H1 (cell line): ENCODE measurements at regions not wholly inside any gene's neighbourhood (a gene's known extent, or its start where the extent isn't known, plus 50 kb on each side); places are given as distances from the start of the nearest gene placed in this dataset.

ENCODE experiments used
- CTCF ChIA-PET: fragments of 300-600 bp; sonication (Branson Sonifier 250); formaldehyde crosslinking; loops from one replicate; lab custom pipeline; 2021; ENCODE audit not compliant: partially characterized antibody; lab: Charles Lee
- POLR2A ChIA-PET: fragments of 300-600 bp; sonication (Branson Sonifier 250); formaldehyde crosslinking; loops from one replicate; lab custom pipeline; 2021; ENCODE audit warnings: inconsistent platforms; ENCODE audit not compliant: partially characterized antibody; lab: Charles Lee
- DNase-seq, 2 experiments: peaks; one replicate each; pipeline versions ENCODE4 v3.0.0 to v3.0.0-alpha.2; 2010 to 2022; ENCODE audit warnings: low spot score in 2 of 2, low read depth in 1 of 2, mixed read lengths in 1 of 2
- FAIRE-seq: peaks from 2 replicates; lab custom pipeline; 2011; peaks lifted over from hg19 to GRCh38; lab: Jason Lieb, UNC
- H2AFZ ChIP-seq: 2 replicates; pipeline ENCODE4 v1.8.1; 2012; ENCODE audit warnings: low read length, inconsistent platforms
- H2AK5ac ChIP-seq: 2 replicates; pipeline ENCODE4 v1.6.1; 2013; ENCODE audit warnings: low read depth, low read length
- H2BK120ac ChIP-seq: replicated peaks from 2 replicates; pipeline ENCODE3; 2013; ENCODE audit warnings: low read depth, low read length, inconsistent platforms
- H2BK12ac ChIP-seq: 2 replicates; pipeline ENCODE4 v1.6.1; 2013; ENCODE audit warnings: low read depth, low read length
- H2BK15ac ChIP-seq: 2 replicates; pipeline ENCODE4 v1.6.1; 2013; ENCODE audit warnings: low read length
- H2BK20ac ChIP-seq: 2 replicates; pipeline ENCODE4 v1.6.1; 2013; ENCODE audit warnings: low read length
- H2BK5ac ChIP-seq: 2 replicates; pipeline ENCODE4 v1.6.1; 2013; ENCODE audit warnings: low read depth, low read length
- H3K14ac ChIP-seq: 2 replicates; pipeline ENCODE4 v1.6.1; 2013; ENCODE audit warnings: inconsistent platforms; ENCODE audit not compliant: insufficient read length
- H3K18ac ChIP-seq: 2 replicates; pipeline ENCODE4 v1.6.1; 2013; ENCODE audit warnings: low read length; ENCODE audit errors: extremely low read depth
- H3K23ac ChIP-seq: 2 replicates; pipeline ENCODE4 v1.6.1; 2013; ENCODE audit warnings: inconsistent platforms; ENCODE audit not compliant: insufficient read length
- H3K23me2 ChIP-seq: 2 replicates; pipeline ENCODE4 v1.6.1; 2013; ENCODE audit warnings: low read depth, low read length
- H3K27ac ChIP-seq: 2 replicates; pipeline ENCODE4 v1.6.1; 2011; ENCODE audit warnings: low read depth, low read length, inconsistent platforms
- H3K27me3 ChIP-seq, 4 experiments: replicated peaks in 1 of 4; 1 replicate in 1 of 4; 2 replicates in 3 of 4; pipeline versions ENCODE4 v1.6.1 to v1.8.1; 2011 to 2013; ENCODE audit warnings: low read length in 3 of 4, mild to moderate bottlenecking in 3 of 4, inconsistent platforms in 2 of 4, mixed read lengths in 2 of 4, moderate library complexity in 1 of 4; ENCODE audit not compliant: control insufficient read depth in 3 of 4, insufficient read depth in 3 of 4; ENCODE audit errors: extremely low read depth in 1 of 4
- H3K36me3 ChIP-seq, 4 experiments: 2 replicates each; pipeline versions ENCODE4 v1.6.1 to v1.8.1; 2011 to 2013; ENCODE audit warnings: mild to moderate bottlenecking in 4 of 4, low read length in 3 of 4, moderate library complexity in 2 of 4, control low read depth in 1 of 4, inconsistent platforms in 1 of 4; ENCODE audit not compliant: insufficient read depth in 4 of 4, control insufficient read depth in 2 of 4
- H3K4ac ChIP-seq: replicated peaks from 2 replicates; pipeline ENCODE3; 2013; ENCODE audit warnings: low read length, low read depth, mixed read lengths, inconsistent platforms; ENCODE audit not compliant: insufficient read length
- H3K4me1 ChIP-seq, 4 experiments: replicated peaks in 1 of 4; 1 replicate in 1 of 4; 2 replicates in 3 of 4; pipeline versions ENCODE4 v1.6.1 to v1.8.1; 2011 to 2013; ENCODE audit warnings: low read length in 3 of 4, inconsistent platforms in 2 of 4, mixed read lengths in 1 of 4; ENCODE audit not compliant: insufficient read depth in 4 of 4, control insufficient read depth in 3 of 4
- H3K4me2 ChIP-seq, 2 experiments: 2 replicates each; pipeline versions ENCODE4 v1.6.1 to v1.8.1; 2011 to 2013; ENCODE audit warnings: low read depth in 2 of 2, low read length in 2 of 2, control low read depth in 1 of 2, inconsistent platforms in 1 of 2, mild to moderate bottlenecking in 1 of 2; ENCODE audit not compliant: insufficient read depth in 1 of 2
- H3K4me3 ChIP-seq, 4 experiments: fragments of 200-600, 300-600 bp in 1 of 4; sonication (generic), shearing (Covaris generic), sonication (Bioruptor Twin) in 1 of 4; 2 replicates each; pipeline versions ENCODE4 v1.5.1 to v1.8.1; 2011 to 2016; ENCODE audit warnings: low read length in 4 of 4, low read depth in 3 of 4, control low read depth in 2 of 4, inconsistent platforms in 2 of 4, mild to moderate bottlenecking in 2 of 4, mixed read lengths in 1 of 4, moderate library complexity in 1 of 4; ENCODE audit not compliant: insufficient read depth in 2 of 4; ENCODE audit errors: extremely low read depth in 1 of 4
- H3K56ac ChIP-seq: replicated peaks from 2 replicates; pipeline ENCODE3; 2013; ENCODE audit warnings: low read depth, mild to moderate bottlenecking, mixed read lengths, low read length, inconsistent platforms; ENCODE audit not compliant: insufficient read length
- H3K79me1 ChIP-seq: 2 replicates; pipeline ENCODE4 v1.6.1; 2013; ENCODE audit warnings: low read depth, low read length, control low read depth
- H3K79me2 ChIP-seq, 2 experiments: 2 replicates each; pipeline versions ENCODE4 v1.6.1 to v1.8.1; 2012 to 2013; ENCODE audit warnings: low read length in 2 of 2, mild to moderate bottlenecking in 2 of 2, inconsistent platforms in 1 of 2; ENCODE audit not compliant: insufficient read depth in 2 of 2, control insufficient read depth in 1 of 2
- H3K9ac ChIP-seq, 4 experiments: replicated peaks in 1 of 4; 1 replicate in 1 of 4; 2 replicates in 3 of 4; pipeline versions ENCODE4 v1.6.1 to v1.8.1; 2011 to 2013; ENCODE audit warnings: low read depth in 3 of 4, low read length in 3 of 4, control low read depth in 2 of 4, mild to moderate bottlenecking in 2 of 4, moderate library complexity in 2 of 4, inconsistent platforms in 1 of 4; ENCODE audit errors: extremely low read depth in 1 of 4
- H3K9me3 ChIP-seq, 2 experiments: 2 replicates each; pipeline versions ENCODE4 v1.6.1 to v1.8.1; 2012 to 2013; ENCODE audit warnings: mild to moderate bottlenecking in 2 of 2, moderate library complexity in 2 of 2, control low read depth in 1 of 2, inconsistent platforms in 1 of 2, low read depth in 1 of 2, low read length in 1 of 2, mixed read lengths in 1 of 2; ENCODE audit not compliant: insufficient read depth in 2 of 2
- H4K20me1 ChIP-seq, 2 experiments: replicated peaks in 1 of 2; 2 replicates each; pipeline versions ENCODE3 to v1.8.1; 2011 to 2013; ENCODE audit warnings: inconsistent platforms in 2 of 2, low read length in 2 of 2, mild to moderate bottlenecking in 1 of 2; ENCODE audit not compliant: insufficient read depth in 2 of 2, control insufficient read depth in 1 of 2
- H4K5ac ChIP-seq: 2 replicates; pipeline ENCODE4 v1.6.1; 2013; ENCODE audit warnings: low read length, low read depth, mixed read lengths, inconsistent platforms; ENCODE audit not compliant: insufficient read length
- H4K8ac ChIP-seq: 2 replicates; pipeline ENCODE4 v1.8.0; 2013; ENCODE audit warnings: mild to moderate bottlenecking, moderate library complexity, low read length, inconsistent platforms; ENCODE audit not compliant: insufficient read depth; ENCODE audit errors: extremely low read depth
- H4K91ac ChIP-seq: replicated peaks from 2 replicates; pipeline ENCODE3; 2013; ENCODE audit warnings: low read length, mixed read lengths, inconsistent platforms; ENCODE audit not compliant: insufficient read length
- CBX5 ChIP-seq: fragments of 300-800, 300-1000 bp; sonication (generic); IDR thresholded peaks from 2 replicates; pipeline ENCODE4 v1.7.1; 2016; ENCODE audit warnings: antibody characterized with exemption, low read length, low read depth
- CEBPB ChIP-seq: IDR thresholded peaks from 2 replicates; pipeline ENCODE4 v1.6.1; 2012; ENCODE audit warnings: low read depth, low read length
- KDM1A ChIP-seq: fragments of 200-600, 300-600 bp; sonication (generic); IDR thresholded peaks from 2 replicates; pipeline ENCODE4 v1.7.1; 2016; ENCODE audit warnings: mild to moderate bottlenecking, low read length, borderline replicate concordance
- KDM5A ChIP-seq: fragments of 200-600 bp; IDR thresholded peaks from 2 replicates; pipeline ENCODE4 v1.7.1; 2012; ENCODE audit warnings: mild to moderate bottlenecking, low read length, inconsistent platforms, mixed read lengths
- POLR2AphosphoS5 ChIP-seq: IDR thresholded peaks from 2 replicates; pipeline ENCODE4 v1.6.1; 2011; ENCODE audit warnings: low read depth, low read length
- SUZ12 ChIP-seq: fragments of 200-600 bp; sonication (generic); IDR thresholded peaks from 2 replicates; pipeline ENCODE4 v1.6.1; 2012; ENCODE audit warnings: mild to moderate bottlenecking, inconsistent platforms, low read length, moderate library complexity, mixed read lengths
- TAF7 ChIP-seq: optimal IDR thresholded peaks from 2 replicates; pipeline ENCODE3; 2011; ENCODE audit warnings: low read depth, mild to moderate bottlenecking, inconsistent platforms, low read length, moderate library complexity, borderline replicate concordance
- TCF12 ChIP-seq: IDR thresholded peaks from 2 replicates; pipeline ENCODE4 v1.6.1; 2011; ENCODE audit warnings: low read depth, mild to moderate bottlenecking, low read length
- WGBS, 2 experiments: shearing (Covaris generic) in 1 of 2; methylation state at CpG; one replicate each; pipeline versions ENCODE4 v1.1.6 to v1.1.7; 2013 to 2015; ENCODE audit warnings: low lambda C conversion rate in 2 of 2, mixed read lengths in 2 of 2, inconsistent platforms in 1 of 2, low coverage in 1 of 2, missing lambda C conversion rate in 1 of 2; ENCODE audit not compliant: insufficient replicate concordance in 2 of 2, insufficient coverage in 1 of 2, insufficient read length in 1 of 2; ENCODE audit errors: extremely low coverage in 1 of 2, missing lambda C conversion rate in 1 of 2; 5-methylcytosine and 5-hydroxymethylcytosine counted together

DNA sequence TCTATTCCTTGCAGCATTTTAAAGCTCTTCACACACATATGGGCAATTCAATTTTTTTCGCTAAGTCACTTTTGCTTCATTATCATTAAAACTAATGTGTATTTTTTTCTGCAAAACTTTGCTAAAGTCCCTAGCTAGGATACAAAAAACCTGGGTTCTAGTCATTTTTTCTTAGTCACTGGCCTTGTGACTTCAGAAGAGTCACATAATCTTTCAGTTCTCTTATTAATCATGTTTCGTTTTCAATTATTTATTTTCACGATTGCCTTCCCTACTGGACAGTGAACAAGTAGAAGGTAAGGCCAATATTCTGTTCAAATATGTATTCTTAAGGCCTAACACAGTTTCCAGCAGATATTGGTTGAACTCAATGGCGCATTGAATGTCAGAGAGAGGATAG lies 60.9 kb upstream of the CYRIA start:
- H3K23me2 ChIP-seq: no peaks in the 10 kb centered on the region
- CTCF ChIA-PET: interaction anchor here (0.7 to 2.2 kb wide), 6 partner anchors 10 to 123 kb away, joined by 3 to 11 read pairs (median 4); no protein-coding TSS in a partner anchor

More for the DNA sequence above, 60.9 kb upstream of the CYRIA start:
- Histone ChIP-seq H4K8ac (no peak overlapping the region), H3K9ac (no peak overlapping the region), H3K56ac (no peak overlapping the region), H4K20me1 (no peaks in the 10 kb centered on the region), H3K79me1 (no peaks in the 10 kb centered on the region), H2BK15ac (no peak overlapping the region), H4K5ac (no peak overlapping the region), H3K4me1 (peaks cover 0 to 3% (median 0%) of the 10 kb centered on the region in 4 experiments; a peak in 1 of 7 replicates), H4K91ac (no peak overlapping the region), H3K27ac (no peak overlapping the region), H2AFZ (no peak overlapping the region), H2BK20ac (no peak overlapping the region), H3K27me3 (no peaks in the 10 kb centered on the region), H2BK120ac (no peak overlapping the region), H3K4ac (no peak overlapping the region), H3K36me3 (no peaks in the 10 kb centered on the region), H3K9me3 (no peaks in the 10 kb centered on the region), H3K14ac (no peak overlapping the region), H3K4me3 (no peak overlapping the region), H2BK5ac (no peak overlapping the region), H2AK5ac (no peak overlapping the region), H3K18ac (no peak overlapping the region), H3K79me2 (no peaks in the 10 kb centered on the region), H3K4me2 (no peak overlapping the region), H3K23ac (no peak overlapping the region), H2BK12ac (no peak overlapping the region)
- POLR2A ChIA-PET: no interaction called here
- TF ChIP-seq KDM5A (no peak), CBX5 (no peak), CEBPB (no peak), TAF7 (no peak), SUZ12 (no peak), KDM1A (no peak), TCF12 (no peak), POLR2AphosphoS5 (no peak)
- 87% methylated on average over 4 of the region's 4 CpGs; no CpG with 5 or more reads in 1 of the 2 experiments for WGBS, 2 experiments
- no peak for FAIRE-seq
- DNase-seq: no peak
